Endothelial cell of umbilical vein (primary cell): ENCODE measurements at regions not wholly inside any gene's neighbourhood (a gene's known extent, or its start where the extent isn't known, plus 50 kb on each side); places are given as distances from the start of the nearest gene placed in this dataset.

Experiments
- BruUV-seq: library from RNA; stranded (reverse); fragments of 400-500 nt; replicated peaks from 2 replicates; lab custom pipeline; 2021; lab: Mats Ljungman, UMichigan
- CTCF ChIA-PET: fragments of 300-600, 350-600 bp; sonication (Branson Sonifier 250); formaldehyde crosslinking; loops from one replicate; lab custom pipeline; 2021; ENCODE audit warnings: antibody characterized with exemption, inconsistent platforms; lab: Charles Lee
- POLR2A ChIA-PET: fragments of 300-600, 350-600 bp; sonication (Branson Sonifier 250); formaldehyde crosslinking; loops from one replicate; lab custom pipeline; 2021; ENCODE audit warnings: antibody characterized with exemption, inconsistent platforms; lab: Charles Lee
- DNase-seq: peaks from one replicate; pipeline ENCODE4 v3.0.0-alpha.2; 2011; ENCODE audit warnings: low read depth, low spot score
- FAIRE-seq: peaks from 2 replicates; lab custom pipeline; 2011; peaks lifted over from hg19 to GRCh38; lab: Jason Lieb, UNC
- H2AFZ ChIP-seq: 2 replicates; pipeline ENCODE4 v1.6.0; 2012; ENCODE audit warnings: low read depth, low read length, control low read depth, inconsistent platforms
- H3K27ac ChIP-seq: 2 replicates; pipeline ENCODE4 v1.5.1; 2011; ENCODE audit warnings: low read depth, mild to moderate bottlenecking, control low read depth, low read length, moderate library complexity; ENCODE audit not compliant: insufficient read depth
- H3K27me3 ChIP-seq, 2 experiments: 2 replicates each; pipeline versions ENCODE4 v1.6.0 to v1.6.1; 2011; ENCODE audit warnings: low read length in 2 of 2, mixed read lengths in 1 of 2; ENCODE audit not compliant: control insufficient read depth in 2 of 2, insufficient read depth in 2 of 2
- H3K36me3 ChIP-seq, 2 experiments: 2 replicates in 1 of 2; 3 replicates in 1 of 2; pipeline ENCODE4 v1.5.1; 2011; ENCODE audit warnings: low read length in 2 of 2, mild to moderate bottlenecking in 1 of 2, moderate library complexity in 1 of 2; ENCODE audit not compliant: control insufficient read depth in 2 of 2, insufficient read depth in 2 of 2; ENCODE audit errors: extremely low read depth in 1 of 2
- H3K4me1 ChIP-seq: 3 replicates; pipeline ENCODE4 v1.5.1; 2011; ENCODE audit warnings: mild to moderate bottlenecking, low read length; ENCODE audit not compliant: control insufficient read depth, insufficient read depth; ENCODE audit errors: extremely low read depth
- H3K4me2 ChIP-seq: 2 replicates; pipeline ENCODE4 v1.6.1; 2011; ENCODE audit warnings: low read length, control low read depth, mixed read lengths; ENCODE audit not compliant: insufficient read depth
- H3K4me3 ChIP-seq, 3 experiments: fragments of 200-600 bp in 1 of 3; sonication (generic), shearing (Covaris generic) in 1 of 3; replicated peaks in 1 of 3; 2 replicates each; pipeline ENCODE4 v1.5.1; 2011 to 2016; ENCODE audit warnings: control low read depth in 3 of 3, low read length in 3 of 3, mild to moderate bottlenecking in 2 of 3, inconsistent platforms in 1 of 3, low read depth in 1 of 3, moderate library complexity in 1 of 3; ENCODE audit not compliant: insufficient read depth in 1 of 3
- H3K79me2 ChIP-seq: 2 replicates; pipeline ENCODE4 v1.6.0; 2012; ENCODE audit warnings: low read length, inconsistent platforms; ENCODE audit not compliant: control insufficient read depth, insufficient read depth
- H3K9ac ChIP-seq: replicated peaks from 2 replicates; pipeline ENCODE3; 2011; ENCODE audit warnings: low read length, control low read depth; ENCODE audit not compliant: insufficient read depth; ENCODE audit errors: extremely low read depth
- H3K9me1 ChIP-seq: replicated peaks from 3 replicates; pipeline ENCODE4 v1.6.0; 2011; ENCODE audit warnings: mild to moderate bottlenecking, low read length; ENCODE audit not compliant: control insufficient read depth, insufficient read depth; ENCODE audit errors: extremely low read depth
- H3K9me3 ChIP-seq: replicated peaks from 2 replicates; pipeline ENCODE4 v1.5.1; 2012; ENCODE audit warnings: low read length, inconsistent platforms; ENCODE audit not compliant: control insufficient read depth, insufficient read depth
- H4K20me1 ChIP-seq: replicated peaks from 2 replicates; pipeline ENCODE3; 2011; ENCODE audit warnings: mild to moderate bottlenecking, low read length; ENCODE audit not compliant: control insufficient read depth, insufficient read depth; ENCODE audit errors: extremely low read depth
- EZH2 ChIP-seq: IDR thresholded peaks from 2 replicates; pipeline ENCODE4 v1.6.1; 2012; ENCODE audit warnings: borderline replicate concordance, low read depth, mild to moderate bottlenecking, moderate library complexity, low read length, inconsistent platforms; ENCODE audit not compliant: severe bottlenecking
- FOS ChIP-seq: IDR thresholded peaks from 2 replicates; pipeline ENCODE4 v1.6.1; 2011; ENCODE audit warnings: mild to moderate bottlenecking, low read length, moderate library complexity, borderline replicate concordance; ENCODE audit not compliant: insufficient read depth
- GATA2 ChIP-seq: IDR thresholded peaks from 2 replicates; pipeline ENCODE4 v1.7.0; 2011; ENCODE audit warnings: low read depth, mild to moderate bottlenecking, moderate library complexity, mixed read lengths, low read length; ENCODE audit not compliant: insufficient read length, insufficient read depth
- JUN ChIP-seq: IDR thresholded peaks from 2 replicates; pipeline ENCODE4 v1.6.1; 2011; ENCODE audit warnings: borderline replicate concordance, low read depth; ENCODE audit not compliant: insufficient read length, insufficient read depth
- MYC ChIP-seq: IDR thresholded peaks from one replicate; pipeline ENCODE4 v1.6.1; 2011; ENCODE audit warnings: mild to moderate bottlenecking, low read depth, low read length
- POLR2A ChIP-seq: IDR thresholded peaks from 2 replicates; pipeline ENCODE4 v1.6.1; 2012; ENCODE audit warnings: low read depth, mild to moderate bottlenecking, control low read depth, low read length
- POLR2AphosphoS5 ChIP-seq: IDR thresholded peaks from 2 replicates; pipeline ENCODE4 v1.6.1; 2012; ENCODE audit warnings: low read depth, mild to moderate bottlenecking, control low read depth, low read length, moderate library complexity; ENCODE audit not compliant: insufficient read depth
- dilution Hi-C: fragments of 300-500 bp; cut with MboI; formaldehyde crosslinking; loops from one replicate; pipeline ENCODE4 v1.15.0; 2019; ENCODE audit warnings: low sequenced_read_pairs; ENCODE audit not compliant: extremely low pct_ligation_motif_present
- intact Hi-C: fragments of 100-400 bp; cut with micrococcal nuclease; formaldehyde crosslinking; loops from one replicate; pipeline ENCODE4 v1.10.0; 2022
- TF ChIP-seq, protein P1 (sequence below), 2 donors: IDR thresholded peaks; 1 replicate in 1 of 2; 2 replicates in 1 of 2; pipeline ENCODE4 v1.5.1; 2011; ENCODE audit warnings: low read length in 2 of 2, mild to moderate bottlenecking in 2 of 2, moderate library complexity in 2 of 2, control low read depth in 1 of 2, inconsistent platforms in 1 of 2, low read depth in 1 of 2; ENCODE audit not compliant: insufficient read depth in 1 of 2; ENCODE audit errors: extremely low read depth in 1 of 2
- TF ChIP-seq, protein P2 (sequence below): IDR thresholded peaks from 2 replicates; pipeline ENCODE4 v1.6.1; 2011; ENCODE audit not compliant: insufficient read depth, insufficient read length

DNA sequence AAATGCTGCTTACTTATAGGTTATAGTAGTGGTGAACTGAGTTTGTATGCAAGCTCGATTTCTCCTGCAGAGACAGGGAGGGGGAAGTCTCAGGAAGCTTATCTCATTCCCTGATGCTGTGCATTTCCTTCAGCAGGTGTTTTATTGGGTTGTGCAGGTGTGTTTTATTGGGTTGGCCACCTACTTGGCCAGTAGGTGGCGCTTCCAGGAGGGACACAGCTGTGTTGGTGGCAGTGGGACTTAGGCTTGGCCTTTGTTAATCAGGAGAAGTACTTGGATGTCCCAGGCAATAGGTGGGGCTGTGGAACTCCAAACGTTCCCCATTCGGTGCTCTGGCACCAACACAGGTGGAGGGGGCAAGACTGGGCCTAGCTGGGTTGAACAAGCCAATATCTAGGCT lies 196.0 kb upstream of the DCAF8L1 start:
- Histone ChIP-seq H3K79me2 (no peaks in the 10 kb centered on the region), H3K9me3 (no peaks in the 10 kb centered on the region), H4K20me1 (no peaks in the 10 kb centered on the region), H3K9ac (no peak overlapping the region), H3K36me3 (no peaks in the 10 kb centered on the region), H3K27me3 (no peaks in the 10 kb centered on the region), H3K4me3 (no peak overlapping the region), H3K4me2 (no peak overlapping the region), H3K9me1 (no peaks in the 10 kb centered on the region), H2AFZ (no peak overlapping the region), H3K4me1 (no peaks in the 10 kb centered on the region), H3K27ac (no peak overlapping the region)
- no peak for FAIRE-seq
- TF ChIP-seq MYC (no peak), GATA2 (no peak), POLR2AphosphoS5 (no peak), FOS (no peak)
- TF ChIP-seq, protein P1, sequence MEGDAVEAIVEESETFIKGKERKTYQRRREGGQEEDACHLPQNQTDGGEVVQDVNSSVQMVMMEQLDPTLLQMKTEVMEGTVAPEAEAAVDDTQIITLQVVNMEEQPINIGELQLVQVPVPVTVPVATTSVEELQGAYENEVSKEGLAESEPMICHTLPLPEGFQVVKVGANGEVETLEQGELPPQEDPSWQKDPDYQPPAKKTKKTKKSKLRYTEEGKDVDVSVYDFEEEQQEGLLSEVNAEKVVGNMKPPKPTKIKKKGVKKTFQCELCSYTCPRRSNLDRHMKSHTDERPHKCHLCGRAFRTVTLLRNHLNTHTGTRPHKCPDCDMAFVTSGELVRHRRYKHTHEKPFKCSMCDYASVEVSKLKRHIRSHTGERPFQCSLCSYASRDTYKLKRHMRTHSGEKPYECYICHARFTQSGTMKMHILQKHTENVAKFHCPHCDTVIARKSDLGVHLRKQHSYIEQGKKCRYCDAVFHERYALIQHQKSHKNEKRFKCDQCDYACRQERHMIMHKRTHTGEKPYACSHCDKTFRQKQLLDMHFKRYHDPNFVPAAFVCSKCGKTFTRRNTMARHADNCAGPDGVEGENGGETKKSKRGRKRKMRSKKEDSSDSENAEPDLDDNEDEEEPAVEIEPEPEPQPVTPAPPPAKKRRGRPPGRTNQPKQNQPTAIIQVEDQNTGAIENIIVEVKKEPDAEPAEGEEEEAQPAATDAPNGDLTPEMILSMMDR (IDR thresholded peaks at IDR 0.05; ENCODE audit: extremely low read depth in 1 of 2, insufficient read depth in 1 of 2, low read depth in 1 of 2, low read length in 2 of 2) = peak; percentile 8 to 12
- dilution Hi-C loops = no loop called here
- POLR2A ChIA-PET = no interaction called here
- intact Hi-C loops = no loop called here
- DNase-seq = no peak
- no TSS peak for BruUV-seq
- CTCF ChIA-PET = no interaction called here

DNA sequence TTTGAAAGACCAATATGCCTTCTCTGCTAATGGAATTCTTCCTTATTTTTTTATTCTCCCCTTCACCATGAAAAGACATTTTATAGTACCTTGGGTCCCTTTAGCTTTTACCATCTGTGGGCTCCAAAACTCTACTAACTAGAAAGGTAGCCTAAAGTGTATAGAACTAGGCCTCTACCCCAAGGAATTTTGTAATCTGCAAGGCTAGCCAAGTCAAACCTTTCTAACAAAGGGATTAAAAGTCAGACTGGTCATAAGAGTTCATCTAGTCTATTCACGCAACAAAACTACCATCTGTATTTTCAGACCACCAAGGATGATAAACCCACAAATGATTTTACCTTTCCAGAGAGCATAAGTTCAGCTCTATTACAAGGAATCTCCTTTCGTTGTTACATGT lies 189.5 kb upstream of the DCAF8L1 start:
- no peaks in the 10 kb centered on the region for H3K79me2 ChIP-seq
- no TSS peak for BruUV-seq
- no peak for DNase-seq
- no peak overlapping the region for H3K9ac ChIP-seq
- no peaks in the 10 kb centered on the region for H3K27me3 ChIP-seq
- no peaks in the 10 kb centered on the region for H3K36me3 ChIP-seq
- no peak overlapping the region for H3K4me3 ChIP-seq
- no peak overlapping the region for H3K27ac ChIP-seq
- dilution Hi-C loops (no loop called here), intact Hi-C loops (no loop called here)
- H3K9me1 ChIP-seq = no peaks in the 10 kb centered on the region
- peak; percentile 53 for FAIRE-seq
- ChIA-PET CTCF (no interaction called here), POLR2A (no interaction called here)
- H4K20me1 ChIP-seq = no peaks in the 10 kb centered on the region
- no peaks in the 10 kb centered on the region for H3K9me3 ChIP-seq
- H3K4me1 ChIP-seq = no peaks in the 10 kb centered on the region
- H3K4me2 ChIP-seq = no peak overlapping the region
- H2AFZ ChIP-seq = no peak overlapping the region
- no peak for TF ChIP-seq FOS
- no peak for TF ChIP-seq JUN
- no peak for TF ChIP-seq EZH2
- TF ChIP-seq POLR2AphosphoS5 = no peak
- TF ChIP-seq POLR2A = no peak
- no peak for TF ChIP-seq GATA2
- TF ChIP-seq, protein P1 (IDR thresholded peaks at IDR 0.05; ENCODE audit: extremely low read depth in 1 of 2, insufficient read depth in 1 of 2, low read depth in 1 of 2, low read length in 2 of 2) = no peak
- no peak for TF ChIP-seq MYC
- TF ChIP-seq, protein P2, sequence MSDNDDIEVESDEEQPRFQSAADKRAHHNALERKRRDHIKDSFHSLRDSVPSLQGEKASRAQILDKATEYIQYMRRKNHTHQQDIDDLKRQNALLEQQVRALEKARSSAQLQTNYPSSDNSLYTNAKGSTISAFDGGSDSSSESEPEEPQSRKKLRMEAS = no peak
